Activated T-cell treated with anti-CD3 and anti-CD28 coated beads, Interleukin-2, amount 50 U/mL, for 4 hours (primary cell): ENCODE measurements at regions not wholly inside any gene's neighbourhood (a gene's known extent, or its start where the extent isn't known, plus 50 kb on each side); places are given as distances from the start of the nearest gene placed in this dataset.

Source experiments
- ATAC-seq, 2 donors: fragments of 200-7000 bp; cut with Tn5 transposase; one replicate each; pipeline ENCODE4 v1.10.0; 2021
- DNase-seq: peaks from one replicate; pipeline ENCODE4 v3.0.0-alpha.2; 2020
- H3K27me3 Mint-ChIP-seq: one replicate; pipeline ENCODE4 v1.8.0; 2021; ENCODE audit warnings: low read depth, mixed read lengths
- H3K36me3 Mint-ChIP-seq: one replicate; pipeline ENCODE4 v1.8.0; 2022; ENCODE audit warnings: mixed read lengths; ENCODE audit not compliant: insufficient read depth
- H3K4me1 Mint-ChIP-seq: one replicate; pipeline ENCODE4 v1.8.0; 2021; ENCODE audit warnings: low read depth, mixed read lengths
- H3K4me3 Mint-ChIP-seq: one replicate; pipeline ENCODE4 v1.8.0; 2021; ENCODE audit warnings: mild to moderate bottlenecking, moderate library complexity, mixed read lengths
- H3K9me3 Mint-ChIP-seq: one replicate; pipeline ENCODE4 v1.8.0; 2021; ENCODE audit warnings: mixed read lengths

- Mint-ChIP-seq H3K27me3 (no peaks in the 10 kb centered on the region), H3K4me3 (peak overlapping the region; percentile 83), H3K36me3 (no peaks in the 10 kb centered on the region), H3K4me1 (peaks cover 30% of the 10 kb centered on the region), H3K9me3 (no peaks in the 10 kb centered on the region)
- DNase-seq (no peak), ATAC-seq (peak; percentile 48)
Measured at GRCh38 chr14:34018564-34019244, 67.8 kb upstream of the EGLN3 start.

- peaks cover 36% of the 10 kb centered on the region for H3K4me1 Mint-ChIP-seq
- no peaks in the 10 kb centered on the region for H3K36me3 Mint-ChIP-seq
- DNase-seq (no peak), ATAC-seq (peak; percentile 63 to 75)
- H3K9me3 Mint-ChIP-seq: no peaks in the 10 kb centered on the region
- peak overlapping the region; percentile 83 for H3K4me3 Mint-ChIP-seq
- H3K27me3 Mint-ChIP-seq: no peaks in the 10 kb centered on the region
Measured at GRCh38 chr14:34018125-34018524, 67.3 kb upstream of the EGLN3 start.

GRCh38 chr14:34015383-34015782 lies 64.5 kb upstream of the EGLN3 start:
- Mint-ChIP-seq H3K9me3 (no peaks in the 10 kb centered on the region), H3K4me3 (no peak overlapping the region), H3K27me3 (no peaks in the 10 kb centered on the region), H3K4me1 (peaks cover 42% of the 10 kb centered on the region), H3K36me3 (no peaks in the 10 kb centered on the region)
- ATAC-seq: no peak
- DNase-seq: no peak

- Mint-ChIP-seq H3K36me3 (no peaks in the 10 kb centered on the region), H3K9me3 (no peaks in the 10 kb centered on the region), H3K4me1 (peaks cover 42% of the 10 kb centered on the region), H3K4me3 (no peak overlapping the region), H3K27me3 (no peaks in the 10 kb centered on the region)
- ATAC-seq: no peak
- DNase-seq: no peak
Measured at GRCh38 chr14:34014936-34015335, 64.1 kb upstream of the EGLN3 start.

- ATAC-seq: no peak
Measured at GRCh38 chr14:34013721-34014060, 62.8 kb upstream of the EGLN3 start.

GRCh38 chr14:34012978-34013720 lies 62.3 kb upstream of the EGLN3 start:
- ATAC-seq (no peak), DNase-seq (no peak)
- no peaks in the 10 kb centered on the region for H3K27me3 Mint-ChIP-seq
- H3K9me3 Mint-ChIP-seq: no peaks in the 10 kb centered on the region
- no peak overlapping the region for H3K4me3 Mint-ChIP-seq
- H3K36me3 Mint-ChIP-seq: no peaks in the 10 kb centered on the region
- peaks cover 28% of the 10 kb centered on the region for H3K4me1 Mint-ChIP-seq

More at GRCh38 chr14:34013721-34014060, 62.8 kb upstream of the EGLN3 start:
- DNase-seq: no peak
- no peaks in the 10 kb centered on the region for H3K36me3 Mint-ChIP-seq
- peaks cover 34% of the 10 kb centered on the region for H3K4me1 Mint-ChIP-seq
- no peaks in the 10 kb centered on the region for H3K27me3 Mint-ChIP-seq
- no peaks in the 10 kb centered on the region for H3K9me3 Mint-ChIP-seq
- H3K4me3 Mint-ChIP-seq: no peak overlapping the region

- Mint-ChIP-seq H3K27me3 (no peaks in the 10 kb centered on the region), H3K4me3 (no peak overlapping the region), H3K9me3 (no peaks in the 10 kb centered on the region), H3K36me3 (no peaks in the 10 kb centered on the region), H3K4me1 (peaks cover 26% of the 10 kb centered on the region)
- DNase-seq (no peak), ATAC-seq (no peak)
Measured at GRCh38 chr14:34012369-34012768, 61.5 kb upstream of the EGLN3 start.

- Mint-ChIP-seq H3K27me3 (no peaks in the 10 kb centered on the region), H3K9me3 (no peaks in the 10 kb centered on the region), H3K4me3 (no peak overlapping the region)
Measured at GRCh38 chr14:34009956-34010355, 59.1 kb upstream of the EGLN3 start.

GRCh38 chr14:34007902-34008301 lies 57.0 kb upstream of the EGLN3 start:
- H3K4me3 Mint-ChIP-seq: no peak overlapping the region
- H3K4me1 Mint-ChIP-seq: peaks cover 4% of the 10 kb centered on the region
- no peak for ATAC-seq
- DNase-seq: no peak
- no peaks in the 10 kb centered on the region for H3K9me3 Mint-ChIP-seq
- H3K27me3 Mint-ChIP-seq: no peaks in the 10 kb centered on the region
- H3K36me3 Mint-ChIP-seq: no peaks in the 10 kb centered on the region

More at GRCh38 chr14:34009956-34010355, 59.1 kb upstream of the EGLN3 start:
- Mint-ChIP-seq H3K4me1 (peaks cover 20% of the 10 kb centered on the region), H3K36me3 (no peaks in the 10 kb centered on the region)
- ATAC-seq: no peak
- no peak for DNase-seq

- Mint-ChIP-seq H3K36me3 (peaks cover 5% of the 10 kb centered on the region), H3K27me3 (no peaks in the 10 kb centered on the region), H3K4me3 (no peak overlapping the region), H3K9me3 (no peaks in the 10 kb centered on the region), H3K4me1 (no peaks in the 10 kb centered on the region)
- ATAC-seq (no peak), DNase-seq (no peak)
Measured at GRCh38 chr14:34005901-34006300, 55.0 kb upstream of the EGLN3 start.

GRCh38 chr14:34004881-34005280 lies 54.0 kb upstream of the EGLN3 start:
- Mint-ChIP-seq H3K4me1 (no peaks in the 10 kb centered on the region), H3K36me3 (peaks cover 5% of the 10 kb centered on the region), H3K9me3 (no peaks in the 10 kb centered on the region)

GRCh38 chr14:34003691-34004090 lies 52.8 kb upstream of the EGLN3 start:
- H3K9me3 Mint-ChIP-seq: no peaks in the 10 kb centered on the region
- no peaks in the 10 kb centered on the region for H3K4me1 Mint-ChIP-seq
- DNase-seq (no peak), ATAC-seq (no peak)
- no peaks in the 10 kb centered on the region for H3K27me3 Mint-ChIP-seq
- no peak overlapping the region for H3K4me3 Mint-ChIP-seq
- peaks cover 5% of the 10 kb centered on the region for H3K36me3 Mint-ChIP-seq

More at GRCh38 chr14:34004881-34005280, 54.0 kb upstream of the EGLN3 start:
- Mint-ChIP-seq H3K27me3 (no peaks in the 10 kb centered on the region), H3K4me3 (no peak overlapping the region)
- ATAC-seq: no peak
- DNase-seq: no peak

GRCh38 chr14:34003082-34003668 lies 52.3 kb upstream of the EGLN3 start:
- no peaks in the 10 kb centered on the region for H3K4me1 Mint-ChIP-seq

More at GRCh38 chr14:34003082-34003668, 52.3 kb upstream of the EGLN3 start:
- Mint-ChIP-seq H3K9me3 (no peaks in the 10 kb centered on the region), H3K4me3 (no peak overlapping the region), H3K36me3 (peaks cover 6% of the 10 kb centered on the region), H3K27me3 (no peaks in the 10 kb centered on the region)
- ATAC-seq: no peak
- DNase-seq: no peak
